Hematopoietic multipotent progenitor cell treated with erythropoietin and hydrocortisone succinate and interleukin-3 and kit ligand, for 17 days (in vitro differentiated cells): ENCODE measurements at regions not wholly inside any gene's neighbourhood (a gene's known extent, or its start where the extent isn't known, plus 50 kb on each side); places are given as distances from the start of the nearest gene placed in this dataset.

Source experiments
- DNase-seq: peaks from one replicate; pipeline ENCODE4 v3.0.0-alpha.2; 2015; ENCODE audit warnings: low spot score

DNA sequence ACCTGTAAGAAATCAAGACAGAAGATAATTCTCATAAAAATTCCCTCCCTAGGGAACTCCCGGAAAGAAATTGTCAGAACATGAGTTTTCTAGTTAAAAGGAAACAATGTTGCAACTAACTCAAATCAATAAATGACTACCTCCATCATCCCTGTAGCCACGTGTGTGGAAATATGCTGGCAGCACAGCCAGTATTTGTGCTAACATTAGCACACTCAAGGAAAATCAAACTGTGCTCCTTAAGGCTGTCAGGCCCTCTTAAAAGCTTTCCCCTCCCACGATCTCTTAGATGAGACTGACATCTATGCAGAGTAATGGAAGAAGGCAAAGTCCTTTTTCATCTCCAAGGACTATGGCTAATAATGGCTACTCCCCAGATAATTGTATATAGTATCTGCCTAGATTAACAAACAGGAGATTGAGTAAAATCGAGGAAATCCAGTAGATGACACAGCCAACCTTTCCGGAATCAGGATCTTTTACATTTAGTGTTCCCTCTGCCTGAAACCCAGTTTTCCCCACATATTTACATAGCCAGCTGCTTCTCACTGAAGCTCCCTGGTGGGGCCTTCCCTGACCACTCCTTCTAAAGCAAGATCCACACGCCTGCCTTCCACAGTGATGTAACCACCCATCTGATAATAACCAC lies 50.9 kb upstream of the NR5A2 start:
- DNase-seq = no peak
